MCF 10A (cell line): ENCODE measurements at regions not wholly inside any gene's neighbourhood (a gene's known extent, or its start where the extent isn't known, plus 50 kb on each side); places are given as distances from the start of the nearest gene placed in this dataset.
"Not testable (repeated sequence)": the region's sequence is repeated elsewhere in the genome, so short reads cannot be mapped to it uniquely, and the experiment has no call there.

ENCODE experiments used
- BruUV-seq: library from RNA; stranded (reverse); fragments of 400-500 nt; replicated peaks from 2 replicates; lab custom pipeline; 2021; lab: Mats Ljungman, UMichigan
- CTCF ChIA-PET: fragments of 300-600 bp; sonication (Branson Sonifier 250); formaldehyde crosslinking; extraction: SDS; loops from one replicate; lab custom pipeline; 2021; ENCODE audit warnings: antibody characterized with exemption, inconsistent platforms; lab: Yijun Ruan, JAX
- POLR2A ChIA-PET: fragments of 300-600, 350-650 bp; sonication (Branson Sonifier 250); formaldehyde crosslinking; extraction: SDS; loops from one replicate; lab custom pipeline; 2020; ENCODE audit warnings: antibody characterized with exemption, inconsistent platforms; lab: Yijun Ruan, JAX
- DNase-seq: peaks from one replicate; pipeline ENCODE4 v3.0.0-alpha.2; 2018; ENCODE audit not compliant: unreplicated experiment
- H3K27ac Mint-ChIP-seq: one replicate; pipeline ENCODE4 v1.8.0; 2022; ENCODE audit warnings: mild to moderate bottlenecking, low read depth, mixed read lengths; ENCODE audit not compliant: unreplicated experiment
- H3K27me3 Mint-ChIP-seq: one replicate; pipeline ENCODE4 v1.8.0; 2022; ENCODE audit warnings: mixed read lengths; ENCODE audit not compliant: insufficient read depth, unreplicated experiment
- H3K36me3 Mint-ChIP-seq: one replicate; pipeline ENCODE4 v1.8.0; 2022; ENCODE audit warnings: mild to moderate bottlenecking, moderate library complexity, mixed read lengths; ENCODE audit not compliant: insufficient read depth, unreplicated experiment
- H3K4me1 Mint-ChIP-seq: one replicate; pipeline ENCODE4 v1.8.0; 2022; ENCODE audit warnings: mixed read lengths; ENCODE audit not compliant: insufficient read depth, unreplicated experiment
- H3K4me3 Mint-ChIP-seq: one replicate; pipeline ENCODE4 v1.8.0; 2022; ENCODE audit warnings: mild to moderate bottlenecking, moderate library complexity, mixed read lengths; ENCODE audit not compliant: unreplicated experiment
- H3K9me3 Mint-ChIP-seq: one replicate; pipeline ENCODE4 v1.8.0; 2022; ENCODE audit warnings: mixed read lengths; ENCODE audit not compliant: unreplicated experiment
- CTCF ChIP-seq: fragments of 200-600 bp; IDR thresholded peaks from one replicate; pipeline ENCODE4 v1.8.0; 2022; ENCODE audit warnings: antibody characterized with exemption, mild to moderate bottlenecking; ENCODE audit not compliant: unreplicated experiment
- intact Hi-C: fragments of 100-400 bp; cut with micrococcal nuclease; formaldehyde crosslinking; loops from 2 replicates; pipeline ENCODE4 v1.14.1; 2022

DNA sequence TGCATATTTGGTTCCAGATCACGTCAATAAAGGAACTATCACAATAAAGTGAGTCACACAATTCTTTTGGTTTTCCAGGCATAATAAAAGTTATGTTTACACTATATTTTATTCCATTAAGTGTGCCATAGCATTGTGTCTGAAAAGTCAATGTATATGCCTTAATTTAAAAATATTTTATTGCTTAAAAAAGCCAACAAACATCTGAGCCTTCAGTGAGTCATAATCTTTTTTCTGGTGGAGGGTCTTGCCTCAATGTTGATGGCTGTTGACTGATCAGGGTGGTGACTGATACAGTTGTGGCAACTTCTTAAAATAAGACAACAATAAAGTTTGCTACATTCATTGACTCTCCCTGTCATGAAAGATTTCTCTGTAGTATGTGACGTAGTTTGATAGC lies 254.3 kb upstream of the SPOPL start:
- Mint-ChIP-seq H3K9me3 (no peaks in the 10 kb centered on the region), H3K27me3 (no peaks in the 10 kb centered on the region), H3K27ac (no peak overlapping the region), H3K36me3 (no peaks in the 10 kb centered on the region), H3K4me3 (no peak overlapping the region), H3K4me1 (peaks cover 12% of the 10 kb centered on the region)
- POLR2A ChIA-PET = no interaction called here
- no peak for TF ChIP-seq CTCF
- BruUV-seq = no TSS peak
- intact Hi-C loops = no loop called here
- DNase-seq = peak; percentile 18
- CTCF ChIA-PET = no interaction called here

DNA sequence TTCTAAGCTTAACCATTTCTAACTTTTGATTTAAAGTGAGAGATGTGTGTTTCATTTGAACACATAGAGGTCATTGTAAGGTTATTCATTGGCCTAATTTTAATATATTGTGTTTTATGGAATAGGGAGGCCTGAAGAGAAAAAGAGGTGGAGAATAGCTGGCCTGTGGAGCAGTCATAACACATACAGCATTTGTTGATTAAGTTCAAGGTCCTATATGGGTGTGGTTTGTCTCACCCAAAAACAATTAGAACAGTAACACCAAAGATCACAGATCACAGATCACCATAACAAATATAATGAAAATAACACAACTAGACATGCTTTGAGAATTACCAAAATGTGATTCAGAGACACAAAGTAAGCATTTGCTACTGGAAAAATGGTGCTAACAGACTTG lies 252.4 kb upstream of the SPOPL start:
- no peak for DNase-seq
- H3K4me3 Mint-ChIP-seq = no peak overlapping the region
- H3K27me3 Mint-ChIP-seq = no peaks in the 10 kb centered on the region
- no peaks in the 10 kb centered on the region for H3K9me3 Mint-ChIP-seq
- no peaks in the 10 kb centered on the region for H3K36me3 Mint-ChIP-seq
- TF ChIP-seq CTCF = no peak
- intact Hi-C loops = no loop called here
- H3K4me1 Mint-ChIP-seq = peaks cover 12% of the 10 kb centered on the region
- ChIA-PET CTCF (no interaction called here), POLR2A (no interaction called here)
- no TSS peak for BruUV-seq
- peak overlapping the region; percentile 39 for H3K27ac Mint-ChIP-seq

DNA sequence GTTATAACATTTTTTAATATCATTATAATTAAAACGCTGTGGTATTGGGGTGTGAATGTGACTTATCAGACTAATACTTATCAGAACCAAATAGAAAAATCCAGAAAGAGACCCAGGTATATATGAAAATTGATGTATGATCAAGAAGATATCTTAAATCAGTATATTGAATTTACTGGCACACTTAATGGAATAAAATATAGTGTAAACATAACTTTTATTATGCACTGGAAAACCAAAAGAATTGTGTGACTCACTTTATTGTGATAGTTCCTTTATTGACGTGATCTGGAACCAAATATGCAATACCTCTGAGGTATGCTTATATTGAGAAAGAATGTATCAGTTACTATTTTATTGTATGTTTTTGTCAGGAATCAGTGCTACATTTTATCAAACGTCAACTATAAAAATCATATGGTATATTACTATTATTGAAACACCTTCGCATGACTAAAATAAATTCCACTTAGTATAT lies 250.7 kb upstream of the SPOPL start:
- H3K36me3 Mint-ChIP-seq, DNase-seq, H3K27me3 Mint-ChIP-seq, H3K4me3 Mint-ChIP-seq, H3K9me3 Mint-ChIP-seq, H3K27ac Mint-ChIP-seq, POLR2A ChIA-PET, intact Hi-C loops, BruUV-seq: not testable (repeated sequence)
- CTCF ChIA-PET = interaction anchor here (0.7 kb wide), 1 partner anchor 529 kb away, joined by 3 read pairs; no protein-coding TSS in a partner anchor
- peaks cover 12% of the 10 kb centered on the region for H3K4me1 Mint-ChIP-seq

DNA sequence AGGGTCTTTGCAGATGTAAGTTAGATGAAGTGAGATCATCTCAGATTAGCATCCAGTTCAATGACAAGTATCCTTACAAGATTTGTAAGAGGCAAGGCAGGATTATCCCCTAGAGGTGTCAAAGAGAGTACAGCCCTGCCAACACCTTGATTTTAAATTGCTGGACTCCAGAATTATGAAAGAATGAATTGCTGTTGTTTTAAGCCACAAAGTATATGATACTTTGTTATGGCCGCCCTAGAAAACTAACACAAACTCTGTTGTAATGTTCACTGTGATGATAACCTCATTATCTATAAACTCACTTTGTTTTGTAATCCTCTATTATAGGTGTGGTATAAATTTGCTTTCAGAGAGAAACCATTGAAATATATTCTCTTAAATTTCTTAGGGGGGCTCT lies 249.0 kb upstream of the SPOPL start:
- peaks cover 11% of the 10 kb centered on the region for H3K4me1 Mint-ChIP-seq
- POLR2A ChIA-PET = no interaction called here
- no peak overlapping the region for H3K4me3 Mint-ChIP-seq
- TF ChIP-seq CTCF = no peak
- H3K27ac Mint-ChIP-seq = no peak overlapping the region
- no peaks in the 10 kb centered on the region for H3K27me3 Mint-ChIP-seq
- no TSS peak for BruUV-seq
- intact Hi-C loops = no loop called here
- CTCF ChIA-PET = no interaction called here
- peaks cover 7% of the 10 kb centered on the region for H3K9me3 Mint-ChIP-seq
- no peaks in the 10 kb centered on the region for H3K36me3 Mint-ChIP-seq
- no peak for DNase-seq

DNA sequence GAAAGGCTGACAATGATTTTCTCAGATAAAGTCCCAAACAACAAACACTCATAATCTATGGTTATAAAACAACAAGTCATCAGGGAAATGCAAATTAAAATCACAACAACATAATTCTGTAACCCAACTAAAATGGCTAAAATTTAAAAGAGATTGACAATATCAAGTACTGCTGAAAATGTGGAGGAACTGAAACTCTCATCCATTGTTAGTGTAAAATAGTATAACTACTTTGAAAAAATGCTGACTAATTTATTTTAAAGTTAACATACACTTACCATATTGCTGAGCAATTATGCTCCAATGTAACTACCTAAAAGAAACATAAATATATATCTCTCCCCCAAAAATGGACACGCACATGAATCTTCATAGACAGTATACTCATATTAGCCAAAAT lies 245.9 kb upstream of the SPOPL start:
- ChIA-PET CTCF (no interaction called here), POLR2A (no interaction called here)
- Mint-ChIP-seq H3K9me3 (peaks cover 7% of the 10 kb centered on the region), H3K27ac (no peak overlapping the region), H3K4me3 (no peak overlapping the region), H3K36me3 (no peaks in the 10 kb centered on the region), H3K4me1 (no peaks in the 10 kb centered on the region), H3K27me3 (no peaks in the 10 kb centered on the region)
- intact Hi-C loops = no loop called here
- no TSS peak for BruUV-seq
- TF ChIP-seq CTCF = no peak
- no peak for DNase-seq
